Thyroid gland (tissue), 4 donors: ENCODE measurements at regions not wholly inside any gene's neighbourhood (a gene's known extent, or its start where the extent isn't known, plus 50 kb on each side); places are given as distances from the start of the nearest gene placed in this dataset.

Experiments used
- POLR2A ChIP-seq, 2 donors: fragments of 450-650 bp; IDR thresholded peaks; one replicate each; pipeline ENCODE4 v1.6.1; 2017; ENCODE audit warnings: antibody characterized with exemption in 2 of 2, mild to moderate bottlenecking in 2 of 2, moderate library complexity in 1 of 2
- TF ChIP-seq, protein P1 (sequence below), 6 experiments: fragments of 200-600 bp in 3 of 6; fragments of 450-650 bp in 3 of 6; sonication (generic) in 3 of 6; IDR thresholded peaks; one replicate each; pipeline ENCODE4 v1.5.1; 2016 to 2019; ENCODE audit warnings: antibody characterized with exemption in 6 of 6, mild to moderate bottlenecking in 2 of 6, inconsistent platforms in 1 of 6, moderate library complexity in 1 of 6

DNA sequence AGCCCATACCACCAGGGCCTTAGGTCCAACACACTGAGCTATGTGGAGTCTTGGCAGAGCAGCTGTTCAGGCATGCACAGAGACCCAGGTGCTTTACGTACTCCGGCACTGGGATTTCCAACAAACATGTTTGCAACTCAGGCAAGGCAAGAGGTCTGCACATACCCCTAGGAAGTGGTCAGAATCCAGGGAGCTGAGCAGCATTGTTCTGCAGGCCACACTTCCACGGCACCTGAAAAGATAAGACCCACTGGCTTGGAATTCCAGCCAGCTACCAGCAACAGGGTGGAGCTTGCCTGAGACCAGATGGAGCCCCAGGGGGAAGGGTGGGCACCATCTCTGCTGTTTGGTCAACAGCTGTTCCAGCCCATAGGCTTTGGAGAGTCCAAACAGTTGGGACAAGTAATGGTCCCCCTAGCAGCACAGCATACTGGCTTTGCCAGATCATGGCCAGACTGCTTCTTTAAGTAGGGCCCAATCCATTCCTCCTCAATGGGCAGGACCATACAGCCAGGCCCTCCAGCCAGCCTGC lies 51.7 kb upstream of the LRRC8B start:
- TF ChIP-seq, protein P1, sequence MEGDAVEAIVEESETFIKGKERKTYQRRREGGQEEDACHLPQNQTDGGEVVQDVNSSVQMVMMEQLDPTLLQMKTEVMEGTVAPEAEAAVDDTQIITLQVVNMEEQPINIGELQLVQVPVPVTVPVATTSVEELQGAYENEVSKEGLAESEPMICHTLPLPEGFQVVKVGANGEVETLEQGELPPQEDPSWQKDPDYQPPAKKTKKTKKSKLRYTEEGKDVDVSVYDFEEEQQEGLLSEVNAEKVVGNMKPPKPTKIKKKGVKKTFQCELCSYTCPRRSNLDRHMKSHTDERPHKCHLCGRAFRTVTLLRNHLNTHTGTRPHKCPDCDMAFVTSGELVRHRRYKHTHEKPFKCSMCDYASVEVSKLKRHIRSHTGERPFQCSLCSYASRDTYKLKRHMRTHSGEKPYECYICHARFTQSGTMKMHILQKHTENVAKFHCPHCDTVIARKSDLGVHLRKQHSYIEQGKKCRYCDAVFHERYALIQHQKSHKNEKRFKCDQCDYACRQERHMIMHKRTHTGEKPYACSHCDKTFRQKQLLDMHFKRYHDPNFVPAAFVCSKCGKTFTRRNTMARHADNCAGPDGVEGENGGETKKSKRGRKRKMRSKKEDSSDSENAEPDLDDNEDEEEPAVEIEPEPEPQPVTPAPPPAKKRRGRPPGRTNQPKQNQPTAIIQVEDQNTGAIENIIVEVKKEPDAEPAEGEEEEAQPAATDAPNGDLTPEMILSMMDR (IDR thresholded peaks at IDR 0.05): no peak
- TF ChIP-seq POLR2A (IDR thresholded peaks at IDR 0.05): no peak
